Endothelial cell of umbilical vein (primary cell): ENCODE measurements at regions not wholly inside any gene's neighbourhood (a gene's known extent, or its start where the extent isn't known, plus 50 kb on each side); places are given as distances from the start of the nearest gene placed in this dataset.
A peak's percentile ranks its signal among the peaks of the same experiment; 100 is the strongest.
"Not testable (repeated sequence)": the region's sequence is repeated elsewhere in the genome, so short reads cannot be mapped to it uniquely, and the experiment has no call there.

ENCODE experiments used
- BruUV-seq: library from RNA; stranded (reverse); fragments of 400-500 nt; replicated peaks from 2 replicates; lab custom pipeline; 2021; lab: Mats Ljungman, UMichigan
- CTCF ChIA-PET: fragments of 300-600, 350-600 bp; sonication (Branson Sonifier 250); formaldehyde crosslinking; loops from one replicate; lab custom pipeline; 2021; ENCODE audit warnings: antibody characterized with exemption, inconsistent platforms; lab: Charles Lee
- POLR2A ChIA-PET: fragments of 300-600, 350-600 bp; sonication (Branson Sonifier 250); formaldehyde crosslinking; loops from one replicate; lab custom pipeline; 2021; ENCODE audit warnings: antibody characterized with exemption, inconsistent platforms; lab: Charles Lee
- DNase-seq: peaks from one replicate; pipeline ENCODE4 v3.0.0-alpha.2; 2011; ENCODE audit warnings: low read depth, low spot score
- FAIRE-seq: peaks from 2 replicates; lab custom pipeline; 2011; peaks lifted over from hg19 to GRCh38; lab: Jason Lieb, UNC
- H2AFZ ChIP-seq: 2 replicates; pipeline ENCODE4 v1.6.0; 2012; ENCODE audit warnings: low read depth, low read length, control low read depth, inconsistent platforms
- H3K27ac ChIP-seq: 2 replicates; pipeline ENCODE4 v1.5.1; 2011; ENCODE audit warnings: low read depth, mild to moderate bottlenecking, control low read depth, low read length, moderate library complexity; ENCODE audit not compliant: insufficient read depth
- H3K27me3 ChIP-seq, 2 experiments: 2 replicates each; pipeline versions ENCODE4 v1.6.0 to v1.6.1; 2011; ENCODE audit warnings: low read length in 2 of 2, mixed read lengths in 1 of 2; ENCODE audit not compliant: control insufficient read depth in 2 of 2, insufficient read depth in 2 of 2
- H3K36me3 ChIP-seq, 2 experiments: 2 replicates in 1 of 2; 3 replicates in 1 of 2; pipeline ENCODE4 v1.5.1; 2011; ENCODE audit warnings: low read length in 2 of 2, mild to moderate bottlenecking in 1 of 2, moderate library complexity in 1 of 2; ENCODE audit not compliant: control insufficient read depth in 2 of 2, insufficient read depth in 2 of 2; ENCODE audit errors: extremely low read depth in 1 of 2
- H3K4me1 ChIP-seq: 3 replicates; pipeline ENCODE4 v1.5.1; 2011; ENCODE audit warnings: mild to moderate bottlenecking, low read length; ENCODE audit not compliant: control insufficient read depth, insufficient read depth; ENCODE audit errors: extremely low read depth
- H3K4me2 ChIP-seq: 2 replicates; pipeline ENCODE4 v1.6.1; 2011; ENCODE audit warnings: low read length, control low read depth, mixed read lengths; ENCODE audit not compliant: insufficient read depth
- H3K4me3 ChIP-seq, 3 experiments: fragments of 200-600 bp in 1 of 3; sonication (generic), shearing (Covaris generic) in 1 of 3; replicated peaks in 1 of 3; 2 replicates each; pipeline ENCODE4 v1.5.1; 2011 to 2016; ENCODE audit warnings: control low read depth in 3 of 3, low read length in 3 of 3, mild to moderate bottlenecking in 2 of 3, inconsistent platforms in 1 of 3, low read depth in 1 of 3, moderate library complexity in 1 of 3; ENCODE audit not compliant: insufficient read depth in 1 of 3
- H3K79me2 ChIP-seq: 2 replicates; pipeline ENCODE4 v1.6.0; 2012; ENCODE audit warnings: low read length, inconsistent platforms; ENCODE audit not compliant: control insufficient read depth, insufficient read depth
- H3K9ac ChIP-seq: replicated peaks from 2 replicates; pipeline ENCODE3; 2011; ENCODE audit warnings: low read length, control low read depth; ENCODE audit not compliant: insufficient read depth; ENCODE audit errors: extremely low read depth
- H3K9me1 ChIP-seq: replicated peaks from 3 replicates; pipeline ENCODE4 v1.6.0; 2011; ENCODE audit warnings: mild to moderate bottlenecking, low read length; ENCODE audit not compliant: control insufficient read depth, insufficient read depth; ENCODE audit errors: extremely low read depth
- H3K9me3 ChIP-seq: replicated peaks from 2 replicates; pipeline ENCODE4 v1.5.1; 2012; ENCODE audit warnings: low read length, inconsistent platforms; ENCODE audit not compliant: control insufficient read depth, insufficient read depth
- H4K20me1 ChIP-seq: replicated peaks from 2 replicates; pipeline ENCODE3; 2011; ENCODE audit warnings: mild to moderate bottlenecking, low read length; ENCODE audit not compliant: control insufficient read depth, insufficient read depth; ENCODE audit errors: extremely low read depth
- CTCF ChIP-seq, 2 donors: IDR thresholded peaks; 1 replicate in 1 of 2; 2 replicates in 1 of 2; pipeline ENCODE4 v1.5.1; 2011; ENCODE audit warnings: low read length in 2 of 2, mild to moderate bottlenecking in 2 of 2, moderate library complexity in 2 of 2, control low read depth in 1 of 2, inconsistent platforms in 1 of 2, low read depth in 1 of 2; ENCODE audit not compliant: insufficient read depth in 1 of 2; ENCODE audit errors: extremely low read depth in 1 of 2
- GATA2 ChIP-seq: IDR thresholded peaks from 2 replicates; pipeline ENCODE4 v1.7.0; 2011; ENCODE audit warnings: low read depth, mild to moderate bottlenecking, moderate library complexity, mixed read lengths, low read length; ENCODE audit not compliant: insufficient read length, insufficient read depth
- MAX ChIP-seq: IDR thresholded peaks from 2 replicates; pipeline ENCODE4 v1.6.1; 2011; ENCODE audit not compliant: insufficient read depth, insufficient read length
- MYC ChIP-seq: IDR thresholded peaks from one replicate; pipeline ENCODE4 v1.6.1; 2011; ENCODE audit warnings: mild to moderate bottlenecking, low read depth, low read length
- POLR2AphosphoS5 ChIP-seq: IDR thresholded peaks from 2 replicates; pipeline ENCODE4 v1.6.1; 2012; ENCODE audit warnings: low read depth, mild to moderate bottlenecking, control low read depth, low read length, moderate library complexity; ENCODE audit not compliant: insufficient read depth
- dilution Hi-C: fragments of 300-500 bp; cut with MboI; formaldehyde crosslinking; loops from one replicate; pipeline ENCODE4 v1.15.0; 2019; ENCODE audit warnings: low sequenced_read_pairs; ENCODE audit not compliant: extremely low pct_ligation_motif_present
- intact Hi-C: fragments of 100-400 bp; cut with micrococcal nuclease; formaldehyde crosslinking; loops from one replicate; pipeline ENCODE4 v1.10.0; 2022

GRCh38 chr6:121733234-121733633 is 297.8 kb downstream of the GJA1 start:
- Histone ChIP-seq H3K4me3 (no peak overlapping the region), H3K36me3 (no peaks in the 10 kb centered on the region), H3K79me2 (no peaks in the 10 kb centered on the region), H3K27ac (no peak overlapping the region), H3K9me1 (no peaks in the 10 kb centered on the region), H2AFZ (no peak overlapping the region), H3K9me3 (no peaks in the 10 kb centered on the region), H3K4me1 (no peaks in the 10 kb centered on the region), H4K20me1 (no peaks in the 10 kb centered on the region), H3K4me2 (no peak overlapping the region), H3K9ac (no peak overlapping the region), H3K27me3 (no peaks in the 10 kb centered on the region)
- FAIRE-seq (no peak), DNase-seq (peak; percentile 31)
- BruUV-seq, result no TSS peak
- TF ChIP-seq POLR2AphosphoS5 (no peak), MAX (no peak), CTCF (IDR thresholded peaks at IDR 0.05; ENCODE audit: extremely low read depth in 1 of 2, insufficient read depth in 1 of 2, low read depth in 1 of 2, low read length in 2 of 2) (no peak), GATA2 (no peak), MYC (no peak)
- dilution Hi-C loops, result no loop called here
- CTCF ChIA-PET, result interaction anchor here (1.1 to 1.8 kb wide), 3 partner anchors 10 to 116 kb away, joined by 3 to 11 read pairs (median 5); no protein-coding TSS in a partner anchor
- intact Hi-C loops, result no loop called here
- POLR2A ChIA-PET, result interaction anchor here (0.6 kb wide), 1 partner anchor 8 kb away, joined by 4 read pairs; no protein-coding TSS in a partner anchor

- BruUV-seq, H3K9me3 ChIP-seq, H3K4me3 ChIP-seq, H2AFZ ChIP-seq, POLR2A ChIA-PET, H3K27ac ChIP-seq, H3K9me1 ChIP-seq, H3K4me1 ChIP-seq, H3K27me3 ChIP-seq, intact Hi-C loops, dilution Hi-C loops, H3K4me2 ChIP-seq, H3K9ac ChIP-seq, H4K20me1 ChIP-seq, H3K36me3 ChIP-seq, FAIRE-seq, DNase-seq, H3K79me2 ChIP-seq: not testable (repeated sequence)
- CTCF ChIA-PET, result interaction anchor here (0.8 kb wide), 1 partner anchor 14 kb away, joined by 4 read pairs; no protein-coding TSS in a partner anchor
These were observed 304.7 kb downstream of the GJA1 start for GRCh38 chr6:121740188-121740587.
